ENCODE measurements at regions not wholly inside any gene's neighbourhood (a gene's known extent, or its start where the extent isn't known, plus 50 kb on each side); places are given as distances from the start of the nearest gene placed in this dataset.

DNA sequence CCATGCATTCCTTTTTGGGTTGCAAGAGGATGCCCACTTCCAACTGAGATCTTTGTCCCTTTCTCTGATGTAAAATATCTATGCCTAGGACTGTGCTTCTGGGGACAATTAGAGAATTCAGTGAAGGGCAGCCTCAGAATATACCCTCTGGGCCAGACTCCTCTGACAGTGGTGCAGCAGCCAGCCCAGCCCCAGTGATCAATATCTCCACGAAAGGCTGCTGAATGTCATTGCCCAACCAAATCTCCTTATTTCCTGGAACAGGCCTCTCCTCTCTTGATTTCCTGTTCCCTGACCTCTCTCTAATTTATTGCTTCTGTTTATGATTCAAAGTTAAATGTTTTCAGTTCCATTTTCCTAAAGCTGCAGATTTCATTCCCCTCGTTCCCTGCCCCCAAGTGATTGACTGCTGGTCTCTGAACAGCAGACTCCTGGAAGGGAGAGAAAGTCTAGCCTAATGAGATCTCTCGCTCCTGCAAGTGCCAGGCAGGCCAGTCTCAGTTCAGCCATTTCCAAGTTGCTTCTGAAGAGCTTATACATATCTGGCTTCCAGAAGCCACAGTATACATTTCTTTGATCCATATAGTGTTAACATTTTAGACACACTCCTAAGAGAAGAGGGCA is 104.4 kb upstream of the SALL1 start:
- no peak for TF ChIP-seq CTCF (IDR thresholded peaks at IDR 0.05)
- no peak for TF ChIP-seq POLR2A (IDR thresholded peaks at IDR 0.05)

All from transverse colon (tissue), 3 donors.